A673 (cell line): ENCODE measurements at regions not wholly inside any gene's neighbourhood (a gene's known extent, or its start where the extent isn't known, plus 50 kb on each side); places are given as distances from the start of the nearest gene placed in this dataset.

Source experiments
- BruUV-seq: library from RNA; stranded (reverse); fragments of 400-500 nt; replicated peaks from 2 replicates; lab custom pipeline; 2021; lab: Mats Ljungman, UMichigan
- CTCF ChIA-PET: fragments of 300-600 bp; sonication (Branson Sonifier 250); formaldehyde crosslinking; loops from one replicate; lab custom pipeline; 2022; ENCODE audit warnings: antibody characterized with exemption; lab: Charles Lee
- POLR2A ChIA-PET: fragments of 300-600 bp; sonication (Branson Sonifier 250); formaldehyde crosslinking; loops from one replicate; lab custom pipeline; 2022; ENCODE audit warnings: antibody characterized with exemption; ENCODE audit not compliant: low non-redundant PET; lab: Charles Lee
- DNase-seq: peaks from one replicate; pipeline ENCODE4 v3.0.0-alpha.2; 2015; ENCODE audit warnings: low spot score
- H3K27ac ChIP-seq: fragments of 200-600 bp; sonication (generic); 2 replicates; pipeline ENCODE4 v1.5.1; 2016; ENCODE audit warnings: mixed run types, low read depth, mild to moderate bottlenecking, mixed read lengths, antibody characterized with exemption, low read length; ENCODE audit not compliant: poor library complexity, severe bottlenecking
- H3K27me3 ChIP-seq: fragments of 200-600 bp; sonication (generic); replicated peaks from 2 replicates; pipeline ENCODE4 v1.6.1; 2017; ENCODE audit warnings: mixed run types, low read depth, mild to moderate bottlenecking, mixed read lengths, antibody characterized with exemption, low read length; ENCODE audit not compliant: insufficient read depth, poor library complexity
- H3K36me3 ChIP-seq: fragments of 200-600 bp; sonication (generic); 2 replicates; pipeline ENCODE4 v1.6.1; 2016; ENCODE audit warnings: mixed run types, mild to moderate bottlenecking, mixed read lengths, antibody characterized with exemption, low read length; ENCODE audit not compliant: insufficient read depth, poor library complexity, severe bottlenecking
- H3K4me1 ChIP-seq: fragments of 200-600 bp; sonication (generic); 2 replicates; pipeline ENCODE4 v1.6.1; 2017; ENCODE audit warnings: mixed run types, mild to moderate bottlenecking, mixed read lengths, antibody characterized with exemption, low read length; ENCODE audit not compliant: insufficient read depth, poor library complexity, severe bottlenecking
- H3K4me3 ChIP-seq: fragments of 200-600 bp; sonication (generic); 2 replicates; pipeline ENCODE4 v1.5.1; 2016; ENCODE audit warnings: low read depth, mixed run types, mild to moderate bottlenecking, mixed read lengths, low read length; ENCODE audit not compliant: poor library complexity, severe bottlenecking
- H3K9me3 ChIP-seq: fragments of 200-600 bp; sonication (generic); 2 replicates; pipeline ENCODE4 v1.6.1; 2016; ENCODE audit warnings: mixed run types, low read depth, mild to moderate bottlenecking, mixed read lengths, antibody characterized with exemption, low read length; ENCODE audit not compliant: poor library complexity, severe bottlenecking
- CTCF ChIP-seq: fragments of 300-800, 200-600 bp; sonication (generic); conservative IDR thresholded peaks from 2 replicates; pipeline ENCODE4 v1.5.1; 2017; ENCODE audit warnings: low read depth, mild to moderate bottlenecking, antibody characterized with exemption, low read length, moderate library complexity, mixed read lengths
- EZH2 ChIP-seq: fragments of 200-600 bp; sonication (generic); IDR thresholded peaks from 2 replicates; pipeline ENCODE4 v1.6.1; 2017; ENCODE audit warnings: borderline replicate concordance, low read depth, mild to moderate bottlenecking, mixed read lengths, antibody characterized with exemption, low read length; ENCODE audit not compliant: poor library complexity, severe bottlenecking
- intact Hi-C: fragments of 100-400 bp; cut with micrococcal nuclease; formaldehyde crosslinking; loops from one replicate; pipeline ENCODE4 v1.10.0; 2022; ENCODE audit not compliant: unreplicated experiment

GRCh38 chr13:110037925-110038573, 251.7 kb upstream of the IRS2 start:
- CTCF ChIA-PET: no interaction called here
- Histone ChIP-seq H3K27me3 (peaks cover 56% of the 10 kb centered on the region), H3K4me3 (no peak overlapping the region), H3K36me3 (no peaks in the 10 kb centered on the region), H3K27ac (no peak overlapping the region), H3K9me3 (no peaks in the 10 kb centered on the region), H3K4me1 (no peaks in the 10 kb centered on the region)
- POLR2A ChIA-PET: no interaction called here
- intact Hi-C loops: no loop called here
- DNase-seq: no peak
- BruUV-seq: no TSS peak
- no peak for TF ChIP-seq EZH2
- no peak for TF ChIP-seq CTCF

- Histone ChIP-seq H3K27ac (no peak overlapping the region), H3K9me3 (no peaks in the 10 kb centered on the region), H3K27me3 (peaks cover 76% of the 10 kb centered on the region), H3K4me1 (no peaks in the 10 kb centered on the region), H3K36me3 (no peaks in the 10 kb centered on the region), H3K4me3 (no peak overlapping the region)
- ChIA-PET CTCF (no interaction called here), POLR2A (no interaction called here)
- no peak for DNase-seq
- TF ChIP-seq EZH2 (no peak), CTCF (no peak)
- BruUV-seq: no TSS peak
- intact Hi-C loops: no loop called here
Measured at GRCh38 chr13:110036060-110036459, 249.7 kb upstream of the IRS2 start.

GRCh38 chr13:110034031-110034549, 247.7 kb upstream of the IRS2 start:
- no peaks in the 10 kb centered on the region for H3K36me3 ChIP-seq
- H3K4me3 ChIP-seq: no peak overlapping the region
- no peak for DNase-seq
- H3K9me3 ChIP-seq: no peaks in the 10 kb centered on the region
- no TSS peak for BruUV-seq
- POLR2A ChIA-PET: no interaction called here
- intact Hi-C loops: no loop called here
- no peak overlapping the region for H3K27ac ChIP-seq
- CTCF ChIA-PET: no interaction called here
- no peaks in the 10 kb centered on the region for H3K4me1 ChIP-seq
- no peak for TF ChIP-seq EZH2
- no peak for TF ChIP-seq CTCF
- H3K27me3 ChIP-seq: peaks cover 93% of the 10 kb centered on the region
